ENCODE measurements at regions not wholly inside any gene's neighbourhood (a gene's known extent, or its start where the extent isn't known, plus 50 kb on each side); places are given as distances from the start of the nearest gene placed in this dataset.
A peak's percentile ranks its signal among the peaks of the same experiment; 100 is the strongest.

- Histone ChIP-seq H3K9me3 (no peaks in the 10 kb centered on the region), H3K27ac (no peak overlapping the region), H3K4me1 (no peaks in the 10 kb centered on the region), H3K4me3 (no peak overlapping the region), H3K36me3 (no peaks in the 10 kb centered on the region), H3K27me3 (no peaks in the 10 kb centered on the region)
- DNase-seq (no peak), ATAC-seq (ENCODE audit: low FRiP score in 2 of 2) (no peak)
- TF ChIP-seq POLR2A (IDR thresholded peaks at IDR 0.05) (no peak), CTCF (IDR thresholded peaks at IDR 0.05) (no peak), POLR2AphosphoS5 (IDR thresholded peaks at IDR 0.05) (no peak), EP300 (IDR thresholded peaks at IDR 0.05) (no peak)
- WGBS, 2 donors: 88 to 96% methylated on average over 2 of the region's 2 CpGs
Observed at GRCh38 chr11:104594228-104594958, 303.9 kb downstream of the CASP12 start.

- no peak for ATAC-seq (ENCODE audit: low FRiP score in 2 of 2)
- WGBS, 2 donors: 52 to 58% methylated on average over 1 of the region's 1 CpG
- no peak overlapping the region for H3K27ac ChIP-seq
- H3K9me3 ChIP-seq: no peaks in the 10 kb centered on the region
- H3K27me3 ChIP-seq: no peaks in the 10 kb centered on the region
- no peak for DNase-seq
- no peaks in the 10 kb centered on the region for H3K36me3 ChIP-seq
- no peak overlapping the region for H3K4me3 ChIP-seq
- TF ChIP-seq POLR2A (IDR thresholded peaks at IDR 0.05) (no peak), POLR2AphosphoS5 (IDR thresholded peaks at IDR 0.05) (no peak), CTCF (IDR thresholded peaks at IDR 0.05) (no peak)
- H3K4me1 ChIP-seq: no peaks in the 10 kb centered on the region
Observed at GRCh38 chr11:104588970-104589369, 309.3 kb downstream of the CASP12 start.

- DNase-seq (no peak), ATAC-seq (ENCODE audit: low FRiP score in 2 of 2) (no peak)
- no peaks in the 10 kb centered on the region for H3K36me3 ChIP-seq
- H3K27me3 ChIP-seq: no peaks in the 10 kb centered on the region
- H3K4me3 ChIP-seq: no peak overlapping the region
- TF ChIP-seq POLR2AphosphoS5 (IDR thresholded peaks at IDR 0.05) (no peak), CTCF (IDR thresholded peaks at IDR 0.05) (no peak), POLR2A (IDR thresholded peaks at IDR 0.05) (no peak), EP300 (IDR thresholded peaks at IDR 0.05) (no peak)
- no peaks in the 10 kb centered on the region for H3K9me3 ChIP-seq
- 81 to 91% methylated on average over 2 of the region's 2 CpGs for WGBS, 2 donors
- no peaks in the 10 kb centered on the region for H3K4me1 ChIP-seq
- no peak overlapping the region for H3K27ac ChIP-seq
Observed at GRCh38 chr11:104588446-104588845, 309.8 kb downstream of the CASP12 start.

GRCh38 chr11:104584823-104585222 is 313.4 kb downstream of the CASP12 start:
- Histone ChIP-seq H3K27ac (no peak overlapping the region), H3K27me3 (no peaks in the 10 kb centered on the region), H3K4me3 (no peak overlapping the region), H3K4me1 (no peaks in the 10 kb centered on the region), H3K9me3 (no peaks in the 10 kb centered on the region), H3K36me3 (no peaks in the 10 kb centered on the region)
- 81 to 88% methylated on average over 2 of the region's 2 CpGs for WGBS, 2 donors
- no peak for DNase-seq
- no peak for TF ChIP-seq POLR2A (IDR thresholded peaks at IDR 0.05)
- TF ChIP-seq EP300 (IDR thresholded peaks at IDR 0.05): no peak
- TF ChIP-seq CTCF (IDR thresholded peaks at IDR 0.05): no peak
- no peak for TF ChIP-seq POLR2AphosphoS5 (IDR thresholded peaks at IDR 0.05)
- no peak for ATAC-seq (ENCODE audit: low FRiP score in 2 of 2)

- 88% methylated on average over 10 of the region's 10 CpGs for WGBS, 2 donors
- DNase-seq: peak in 1 of 2 donors; percentile 4
- H3K27me3 ChIP-seq: no peaks in the 10 kb centered on the region
- ATAC-seq (ENCODE audit: low FRiP score in 2 of 2): no peak
- H3K36me3 ChIP-seq: no peaks in the 10 kb centered on the region
- no peaks in the 10 kb centered on the region for H3K4me1 ChIP-seq
- H3K9me3 ChIP-seq: no peaks in the 10 kb centered on the region
- H3K4me3 ChIP-seq: no peak overlapping the region
- H3K27ac ChIP-seq: no peak overlapping the region
- TF ChIP-seq POLR2AphosphoS5 (IDR thresholded peaks at IDR 0.05) (no peak), POLR2A (IDR thresholded peaks at IDR 0.05) (no peak), EP300 (IDR thresholded peaks at IDR 0.05) (no peak), CTCF (IDR thresholded peaks at IDR 0.05) (no peak)
Observed at GRCh38 chr11:104583857-104584256, 314.4 kb downstream of the CASP12 start.

Data from upper lobe of left lung (tissue), 6 donors.